Activated naive CD8-positive, alpha-beta T cell (primary cell): ENCODE measurements at regions not wholly inside any gene's neighbourhood (a gene's known extent, or its start where the extent isn't known, plus 50 kb on each side); places are given as distances from the start of the nearest gene placed in this dataset.

Experiments used
- H3K27ac Mint-ChIP-seq: one replicate; pipeline ENCODE4 v1.8.0; 2021; ENCODE audit warnings: mixed read lengths
- H3K27me3 Mint-ChIP-seq: one replicate; pipeline ENCODE4 v1.8.0; 2021; ENCODE audit warnings: mixed read lengths
- H3K36me3 Mint-ChIP-seq: one replicate; pipeline ENCODE4 v1.8.0; 2021; ENCODE audit warnings: mixed read lengths
- H3K4me1 Mint-ChIP-seq: one replicate; pipeline ENCODE4 v1.8.0; 2021; ENCODE audit warnings: low read depth, mixed read lengths
- H3K4me3 Mint-ChIP-seq: one replicate; pipeline ENCODE4 v1.8.0; 2021; ENCODE audit warnings: mild to moderate bottlenecking, mixed read lengths
- H3K9me3 Mint-ChIP-seq: one replicate; pipeline ENCODE4 v1.8.0; 2021; ENCODE audit warnings: low read depth, mixed read lengths

DNA sequence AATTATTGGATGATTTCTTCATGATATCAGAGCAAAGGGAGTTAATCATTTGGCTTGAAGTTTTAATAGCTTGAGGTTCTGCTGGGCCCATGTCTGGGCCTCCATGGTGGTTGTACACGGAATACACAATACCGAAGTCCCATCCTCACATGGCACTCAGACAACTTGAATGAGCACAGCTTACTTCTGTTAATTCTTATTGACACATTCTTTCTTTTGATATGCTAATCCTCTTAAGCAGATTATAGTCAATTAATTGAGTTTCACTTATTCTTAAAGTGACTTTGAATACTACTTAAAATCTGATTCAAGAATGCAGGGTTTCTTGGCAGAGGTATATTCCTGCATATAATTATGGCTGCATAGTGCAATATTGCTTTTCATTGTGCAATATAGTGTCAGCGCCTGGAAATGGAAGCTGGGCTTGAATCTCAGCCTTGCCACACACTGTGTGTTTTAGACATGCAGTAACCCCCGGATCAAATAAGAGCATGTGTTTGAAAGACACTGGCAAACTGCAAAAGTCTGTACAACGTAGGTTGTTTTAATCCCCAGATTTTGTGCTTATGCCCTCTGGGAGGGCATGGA lies 543.5 kb upstream of the ADARB2 start:
- Mint-ChIP-seq H3K27me3 (peaks cover 2% of the 10 kb centered on the region), H3K9me3 (no peaks in the 10 kb centered on the region), H3K4me3 (no peak overlapping the region), H3K36me3 (no peaks in the 10 kb centered on the region), H3K27ac (no peak overlapping the region), H3K4me1 (no peaks in the 10 kb centered on the region)

- no peak overlapping the region for H3K27ac Mint-ChIP-seq
- peaks cover 2% of the 10 kb centered on the region for H3K27me3 Mint-ChIP-seq
- no peaks in the 10 kb centered on the region for H3K4me1 Mint-ChIP-seq
- H3K36me3 Mint-ChIP-seq, result no peaks in the 10 kb centered on the region
- no peaks in the 10 kb centered on the region for H3K9me3 Mint-ChIP-seq
- H3K4me3 Mint-ChIP-seq, result no peak overlapping the region
Observed at GRCh38 chr10:2279711-2280110, 542.4 kb upstream of the ADARB2 start.

DNA sequence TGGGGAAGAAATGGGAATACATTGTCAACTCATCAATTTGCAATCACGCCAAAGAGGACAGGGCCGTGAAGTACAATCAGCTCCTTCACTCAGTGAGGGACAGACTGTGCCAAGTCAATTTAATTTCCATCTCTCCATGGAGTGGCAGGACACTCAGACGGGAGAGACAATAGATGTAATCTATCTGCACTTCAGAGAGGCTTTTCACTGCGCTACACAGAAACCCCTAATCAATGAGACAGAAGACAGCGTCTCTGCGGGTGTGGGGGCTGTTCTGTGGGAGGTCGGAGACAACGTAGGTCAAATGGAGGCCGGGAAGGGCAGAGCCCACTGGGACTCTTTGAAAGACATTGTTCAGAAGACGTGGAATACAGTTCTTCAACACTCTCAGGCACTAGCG lies 541.0 kb upstream of the ADARB2 start:
- no peaks in the 10 kb centered on the region for H3K36me3 Mint-ChIP-seq

DNA sequence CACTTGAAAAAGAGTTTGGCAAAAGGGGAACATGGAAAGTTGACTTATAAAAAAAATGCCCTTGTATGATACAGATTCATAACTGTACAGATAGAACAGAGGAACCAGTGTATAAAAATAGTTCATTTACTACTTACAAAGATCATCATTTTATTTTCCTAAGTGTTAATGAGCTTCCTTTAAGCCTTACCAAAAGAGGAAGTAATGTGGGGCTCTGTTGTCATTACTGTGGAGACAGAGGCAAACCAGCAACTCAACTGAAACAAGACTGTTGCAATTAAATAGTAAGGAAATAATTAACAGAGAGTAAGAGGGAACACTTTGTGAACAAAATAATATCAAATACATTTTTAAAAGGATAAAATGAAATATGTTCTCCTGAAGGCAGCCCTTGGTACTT lies 526.2 kb upstream of the ADARB2 start:
- Mint-ChIP-seq H3K9me3 (peaks cover 11% of the 10 kb centered on the region), H3K27ac (no peak overlapping the region), H3K4me3 (no peak overlapping the region), H3K27me3 (peaks cover 6% of the 10 kb centered on the region), H3K36me3 (no peaks in the 10 kb centered on the region), H3K4me1 (no peaks in the 10 kb centered on the region)

More for the DNA sequence above, 541.0 kb upstream of the ADARB2 start:
- Mint-ChIP-seq H3K9me3 (peaks cover 9% of the 10 kb centered on the region), H3K27ac (no peak overlapping the region), H3K4me3 (no peak overlapping the region), H3K27me3 (peaks cover 2% of the 10 kb centered on the region), H3K4me1 (no peaks in the 10 kb centered on the region)

GRCh38 chr10:2262878-2263277 lies 525.6 kb upstream of the ADARB2 start:
- Mint-ChIP-seq H3K4me1 (no peaks in the 10 kb centered on the region), H3K27me3 (peaks cover 2% of the 10 kb centered on the region), H3K27ac (no peak overlapping the region), H3K36me3 (no peaks in the 10 kb centered on the region), H3K9me3 (peaks cover 7% of the 10 kb centered on the region), H3K4me3 (no peak overlapping the region)

GRCh38 chr10:2262333-2262732 lies 525.0 kb upstream of the ADARB2 start:
- H3K4me3 Mint-ChIP-seq, result no peak overlapping the region
- H3K9me3 Mint-ChIP-seq, result peaks cover 7% of the 10 kb centered on the region
- no peaks in the 10 kb centered on the region for H3K4me1 Mint-ChIP-seq
- H3K36me3 Mint-ChIP-seq, result no peaks in the 10 kb centered on the region
- H3K27ac Mint-ChIP-seq, result no peak overlapping the region
- peaks cover 2% of the 10 kb centered on the region for H3K27me3 Mint-ChIP-seq

DNA sequence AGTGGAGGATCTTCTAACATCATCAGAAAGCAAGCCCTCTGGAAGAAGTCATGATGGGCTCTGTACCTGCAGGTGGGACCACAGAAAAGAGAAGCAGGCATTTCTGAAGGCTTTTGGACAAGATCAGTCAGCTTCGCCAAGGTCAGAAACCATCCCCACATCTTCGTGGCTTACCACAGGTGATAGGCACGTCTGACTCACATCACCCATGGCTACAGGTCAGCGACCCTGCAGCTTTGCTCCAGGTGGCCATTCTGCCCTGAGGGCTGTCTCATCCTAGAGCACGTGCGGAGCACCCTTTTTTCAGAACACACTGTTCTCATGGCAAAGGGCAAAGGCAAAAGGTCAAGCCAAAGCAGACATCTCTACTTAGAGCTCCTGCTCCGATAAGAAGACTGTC lies 518.9 kb upstream of the ADARB2 start:
- Mint-ChIP-seq H3K4me1 (no peaks in the 10 kb centered on the region), H3K27ac (no peak overlapping the region), H3K36me3 (no peaks in the 10 kb centered on the region), H3K27me3 (no peaks in the 10 kb centered on the region), H3K4me3 (no peak overlapping the region), H3K9me3 (peaks cover 3% of the 10 kb centered on the region)

GRCh38 chr10:2252096-2252495 lies 514.8 kb upstream of the ADARB2 start:
- Mint-ChIP-seq H3K27me3 (no peaks in the 10 kb centered on the region), H3K36me3 (no peaks in the 10 kb centered on the region), H3K9me3 (no peaks in the 10 kb centered on the region), H3K4me1 (no peaks in the 10 kb centered on the region), H3K4me3 (no peak overlapping the region), H3K27ac (no peak overlapping the region)

DNA sequence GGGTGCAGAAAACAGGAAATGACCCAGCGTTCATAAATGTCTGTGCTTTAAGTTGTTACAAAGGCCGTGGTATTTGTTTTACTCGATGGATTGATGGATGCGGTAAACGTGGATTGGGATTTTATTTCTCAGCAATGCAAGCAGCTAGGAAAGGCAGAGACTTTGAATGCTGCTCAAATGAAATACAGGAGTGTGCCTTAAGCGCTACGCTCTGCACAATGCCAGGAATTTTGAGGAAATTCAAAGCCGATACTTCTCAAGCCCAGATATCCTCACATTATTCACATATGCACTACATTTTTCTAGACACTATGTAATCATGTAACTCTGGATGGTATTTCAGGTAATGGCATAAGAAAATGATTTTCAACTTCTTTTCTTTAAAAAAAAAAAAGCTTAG lies 514.3 kb upstream of the ADARB2 start:
- Mint-ChIP-seq H3K27ac (no peak overlapping the region), H3K4me3 (no peak overlapping the region), H3K36me3 (no peaks in the 10 kb centered on the region), H3K27me3 (no peaks in the 10 kb centered on the region), H3K4me1 (no peaks in the 10 kb centered on the region), H3K9me3 (no peaks in the 10 kb centered on the region)

GRCh38 chr10:2246747-2247146 lies 509.4 kb upstream of the ADARB2 start:
- Mint-ChIP-seq H3K4me3 (no peak overlapping the region), H3K36me3 (no peaks in the 10 kb centered on the region), H3K27me3 (no peaks in the 10 kb centered on the region), H3K27ac (no peak overlapping the region), H3K9me3 (no peaks in the 10 kb centered on the region), H3K4me1 (no peaks in the 10 kb centered on the region)

DNA sequence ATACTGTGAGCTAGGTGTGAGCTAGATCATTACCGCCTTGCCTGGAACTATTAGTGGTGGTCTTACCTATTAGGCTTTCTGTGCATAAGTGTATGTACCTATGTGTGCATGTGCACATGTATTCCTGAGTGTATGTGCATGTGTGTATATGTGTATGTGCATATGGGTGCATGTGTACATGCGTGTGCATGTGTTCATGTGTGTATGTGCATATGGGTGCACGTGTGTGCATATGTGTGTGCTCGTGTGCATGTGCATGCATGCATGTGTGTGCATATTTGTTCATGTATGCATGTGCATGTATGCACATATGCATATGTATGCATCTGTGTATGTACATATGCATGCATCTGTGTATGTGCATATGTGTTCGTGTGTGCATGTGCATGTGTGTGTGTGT lies 508.3 kb upstream of the ADARB2 start:
- no peaks in the 10 kb centered on the region for H3K4me1 Mint-ChIP-seq
- no peak overlapping the region for H3K27ac Mint-ChIP-seq

GRCh38 chr10:2244471-2244870 lies 507.1 kb upstream of the ADARB2 start:
- Mint-ChIP-seq H3K36me3 (no peaks in the 10 kb centered on the region), H3K27me3 (no peaks in the 10 kb centered on the region), H3K4me1 (no peaks in the 10 kb centered on the region), H3K27ac (no peak overlapping the region), H3K4me3 (no peak overlapping the region), H3K9me3 (no peaks in the 10 kb centered on the region)

More for the DNA sequence above, 508.3 kb upstream of the ADARB2 start:
- Mint-ChIP-seq H3K4me3 (no peak overlapping the region), H3K27me3 (no peaks in the 10 kb centered on the region), H3K9me3 (no peaks in the 10 kb centered on the region), H3K36me3 (no peaks in the 10 kb centered on the region)

DNA sequence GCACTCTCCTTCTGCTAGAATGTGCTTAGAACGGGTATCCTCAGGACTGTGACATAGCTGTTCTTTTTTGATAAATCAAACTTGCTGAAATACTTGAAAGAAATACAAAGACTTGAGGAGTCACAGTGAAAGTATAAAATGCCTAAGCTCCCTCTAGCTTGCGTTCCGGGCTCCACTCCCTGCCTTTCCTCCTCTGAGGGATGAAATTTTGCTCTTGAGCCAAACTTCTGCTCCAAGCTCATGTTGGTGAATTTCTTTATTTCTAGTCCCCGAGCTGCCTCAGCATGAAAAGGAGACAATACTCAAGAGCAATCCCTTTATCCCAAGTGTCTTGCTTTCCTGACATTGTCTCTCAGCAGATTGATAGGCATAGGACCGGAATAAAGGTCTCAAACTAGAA lies 499.6 kb upstream of the ADARB2 start:
- Mint-ChIP-seq H3K36me3 (no peaks in the 10 kb centered on the region), H3K27ac (no peak overlapping the region), H3K4me1 (no peaks in the 10 kb centered on the region), H3K4me3 (no peak overlapping the region), H3K9me3 (no peaks in the 10 kb centered on the region), H3K27me3 (no peaks in the 10 kb centered on the region)

DNA sequence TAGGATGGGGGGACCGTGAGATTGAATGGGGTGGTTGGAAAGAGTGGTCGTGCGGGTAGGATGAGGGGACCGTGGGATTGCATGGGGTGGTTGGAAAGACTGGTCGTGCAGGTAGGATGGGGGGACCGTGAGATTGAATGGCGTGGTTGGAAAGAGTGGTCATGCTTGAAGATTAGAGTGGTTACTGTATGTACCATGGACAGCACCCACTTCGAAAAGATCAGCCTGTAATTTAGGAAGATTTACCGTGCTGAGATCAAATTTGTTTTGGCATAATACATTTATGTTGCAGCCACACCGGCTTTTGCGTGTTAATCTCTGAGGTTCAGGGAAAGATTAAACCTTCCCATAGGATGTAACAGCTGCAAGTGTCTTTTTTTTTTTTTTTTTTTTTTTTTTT lies 495.2 kb upstream of the ADARB2 start:
- Mint-ChIP-seq H3K36me3 (no peaks in the 10 kb centered on the region), H3K27ac (no peak overlapping the region), H3K27me3 (no peaks in the 10 kb centered on the region), H3K4me1 (no peaks in the 10 kb centered on the region), H3K4me3 (no peak overlapping the region), H3K9me3 (no peaks in the 10 kb centered on the region)

- Mint-ChIP-seq H3K27me3 (no peaks in the 10 kb centered on the region), H3K4me3 (no peak overlapping the region), H3K36me3 (no peaks in the 10 kb centered on the region), H3K27ac (no peak overlapping the region), H3K4me1 (no peaks in the 10 kb centered on the region), H3K9me3 (no peaks in the 10 kb centered on the region)
Observed at GRCh38 chr10:2230478-2230877, 493.2 kb upstream of the ADARB2 start.

DNA sequence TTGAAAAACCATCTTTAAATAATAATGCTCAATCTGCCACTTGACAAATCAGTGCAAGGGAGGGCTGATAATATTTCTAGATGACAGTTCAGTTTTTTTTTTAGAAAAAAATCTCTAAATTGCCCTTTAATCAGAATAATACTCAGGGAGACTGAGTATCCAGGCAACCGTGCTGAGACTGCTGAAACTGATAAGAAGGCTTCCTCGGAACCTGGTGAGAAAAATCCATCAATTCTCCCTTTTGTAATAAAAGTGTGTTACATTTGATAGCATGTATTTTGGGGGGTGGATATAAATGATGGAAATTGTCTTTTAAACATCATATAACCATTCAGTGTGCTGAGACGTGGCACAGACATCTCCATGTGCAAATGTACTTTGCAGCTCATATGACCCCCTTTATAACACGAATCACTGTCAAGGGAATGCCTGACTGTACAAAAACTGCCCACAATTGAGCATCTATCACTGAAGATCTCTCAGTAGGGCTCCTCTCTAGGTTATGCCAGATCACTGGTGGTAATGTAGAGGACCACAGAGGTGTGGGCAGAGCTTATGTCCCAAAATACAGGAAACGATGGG lies 491.1 kb upstream of the ADARB2 start:
- Mint-ChIP-seq H3K4me3 (no peak overlapping the region), H3K4me1 (no peaks in the 10 kb centered on the region), H3K36me3 (no peaks in the 10 kb centered on the region), H3K27me3 (no peaks in the 10 kb centered on the region), H3K9me3 (no peaks in the 10 kb centered on the region), H3K27ac (no peak overlapping the region)
